NCI-H524 (cell line): ENCODE measurements at regions not wholly inside any gene's neighbourhood (a gene's known extent, or its start where the extent isn't known, plus 50 kb on each side); places are given as distances from the start of the nearest gene placed in this dataset.
A peak's percentile ranks its signal among the peaks of the same experiment; 100 is the strongest.
"Not testable (repeated sequence)": the region's sequence is repeated elsewhere in the genome, so short reads cannot be mapped to it uniquely, and the experiment has no call there.

Experiments
- DNase-seq, 2 experiments: peaks; one replicate each; lab custom pipeline; 2025; lab: John Stamatoyannopoulos, UW

GRCh38 chr3:191963182-191963581 lies 502.2 kb downstream of the PYDC2 start:
- DNase-seq = no peak

- no peak for DNase-seq
Observed at GRCh38 chr3:191966556-191966955, 505.6 kb downstream of the PYDC2 start.

GRCh38 chr3:191968299-191968698 lies 507.3 kb downstream of the PYDC2 start:
- no peak for DNase-seq

GRCh38 chr3:191972714-191973398 lies 511.9 kb downstream of the PYDC2 start:
- DNase-seq = no peak

GRCh38 chr3:191973820-191974219 lies 512.9 kb downstream of the PYDC2 start:
- DNase-seq = peak in 1 of 2 experiments; percentile 29

- DNase-seq = no peak
Observed at GRCh38 chr3:191975936-191976335, 515.0 kb downstream of the PYDC2 start.

GRCh38 chr3:191980443-191980842 lies 519.5 kb downstream of the PYDC2 start:
- no peak for DNase-seq

- no peak for DNase-seq
Observed at GRCh38 chr3:191982481-191982880, 521.5 kb downstream of the PYDC2 start.

GRCh38 chr3:191985691-191986090 lies 524.7 kb downstream of the PYDC2 start:
- no peak for DNase-seq

GRCh38 chr3:191987831-191988350 lies 526.9 kb downstream of the PYDC2 start:
- no peak for DNase-seq

- not testable (repeated sequence) for DNase-seq
Observed at GRCh38 chr3:191993952-191994351, 533.0 kb downstream of the PYDC2 start.

GRCh38 chr3:191997093-191997492 lies 536.1 kb downstream of the PYDC2 start:
- DNase-seq = no peak

GRCh38 chr3:191997579-191998268 lies 536.8 kb downstream of the PYDC2 start:
- DNase-seq = no peak

GRCh38 chr3:192001218-192001617 lies 540.3 kb downstream of the PYDC2 start:
- no peak for DNase-seq

GRCh38 chr3:192005989-192006388 lies 545.0 kb downstream of the PYDC2 start:
- DNase-seq = no peak

- no peak for DNase-seq
Observed at GRCh38 chr3:192009903-192010302, 548.9 kb downstream of the PYDC2 start.

GRCh38 chr3:192010490-192010889 lies 549.5 kb downstream of the PYDC2 start:
- DNase-seq = no peak

GRCh38 chr3:192011137-192011536 lies 550.2 kb downstream of the PYDC2 start:
- no peak for DNase-seq

- no peak for DNase-seq
Observed at GRCh38 chr3:192013110-192013509, 552.1 kb downstream of the PYDC2 start.

GRCh38 chr3:192022412-192022811 lies 561.4 kb downstream of the PYDC2 start:
- no peak for DNase-seq

GRCh38 chr3:192024751-192025150 lies 563.8 kb downstream of the PYDC2 start:
- DNase-seq = peak in 1 of 2 experiments; percentile 42

GRCh38 chr3:192026661-192027060 lies 565.7 kb downstream of the PYDC2 start:
- no peak for DNase-seq

- DNase-seq = no peak
Observed at GRCh38 chr3:192031941-192032340, 571.0 kb downstream of the PYDC2 start.
